Ureter (tissue), 1 donor: ENCODE measurements at regions not wholly inside any gene's neighbourhood (a gene's known extent, or its start where the extent isn't known, plus 50 kb on each side); places are given as distances from the start of the nearest gene placed in this dataset.

Source experiments
- DNase-seq: peaks from one replicate; pipeline ENCODE4 v3.0.0-alpha.2; 2020; ENCODE audit warnings: low spot score
- donor health status: DM: yes; HTN: yes; CAD: no.

GRCh38 chr7:95668504-95669018 lies 72.2 kb upstream of the PDK4 start:
- DNase-seq = no peak

DNA sequence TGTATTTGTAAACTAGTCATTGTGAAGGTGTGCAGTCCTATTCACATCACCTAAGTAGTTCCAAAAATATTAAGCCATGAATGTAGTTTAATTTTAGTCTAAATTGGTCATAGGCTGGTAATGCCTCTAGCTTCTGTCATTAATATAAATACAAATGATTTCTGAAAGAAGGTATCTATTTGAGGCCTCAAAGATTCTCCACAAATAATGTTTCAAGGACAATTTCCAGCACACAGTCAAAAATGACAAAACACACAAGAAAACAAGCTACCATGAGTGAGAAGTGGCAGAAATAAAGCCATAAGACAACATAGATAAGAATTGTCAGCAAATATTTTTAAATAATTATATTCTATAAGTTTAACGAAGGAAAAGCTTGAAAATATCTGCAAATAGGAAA lies 66.7 kb upstream of the PDK4 start:
- no peak for DNase-seq

- no peak for DNase-seq
Observed at GRCh38 chr7:95660023-95660434, 63.7 kb upstream of the PDK4 start.

GRCh38 chr7:95658676-95659075 lies 62.4 kb upstream of the PDK4 start:
- no peak for DNase-seq

GRCh38 chr7:95649546-95649945 lies 53.2 kb upstream of the PDK4 start:
- no peak for DNase-seq

GRCh38 chr7:95646350-95646749 lies 50.0 kb upstream of the PDK4 start:
- no peak for DNase-seq
